ENCODE measurements at regions not wholly inside any gene's neighbourhood (a gene's known extent, or its start where the extent isn't known, plus 50 kb on each side); places are given as distances from the start of the nearest gene placed in this dataset.

GRCh38 chr11:11755871-11756270 lies 85.9 kb upstream of the USP47 start:
- TF ChIP-seq CTCF (conservative IDR thresholded peaks at IDR 0.05) = no peak
- TF ChIP-seq ZFX (IDR thresholded peaks at IDR 0.05) = no peak

All from C4-2B (cell line).